ENCODE measurements at regions not wholly inside any gene's neighbourhood (a gene's known extent, or its start where the extent isn't known, plus 50 kb on each side); places are given as distances from the start of the nearest gene placed in this dataset.

GRCh38 chr6:19169366-19169765, 667.8 kb upstream of the ID4 start:
- no peak for TF ChIP-seq CTCF (IDR thresholded peaks at IDR 0.05)
- no peak for TF ChIP-seq POLR2AphosphoS5 (IDR thresholded peaks at IDR 0.05)
- no peak for TF ChIP-seq POLR2A (IDR thresholded peaks at IDR 0.05)
- no peak for TF ChIP-seq EP300 (IDR thresholded peaks at IDR 0.05)

All from sigmoid colon (tissue), 4 donors.